VCaP (cell line): ENCODE measurements at regions not wholly inside any gene's neighbourhood (a gene's known extent, or its start where the extent isn't known, plus 50 kb on each side); places are given as distances from the start of the nearest gene placed in this dataset.
"Not testable (repeated sequence)": the region's sequence is repeated elsewhere in the genome, so short reads cannot be mapped to it uniquely, and the experiment has no call there.

Experiments
- H3K27ac ChIP-seq: fragments of 450-650 bp; 2 replicates; pipeline ENCODE4 v1.5.1; 2017
- TF ChIP-seq, protein P1 (sequence below): fragments of 450-650 bp; conservative IDR thresholded peaks from 2 replicates; pipeline ENCODE4 v1.5.1; 2017; ENCODE audit warnings: mild to moderate bottlenecking, moderate library complexity

DNA sequence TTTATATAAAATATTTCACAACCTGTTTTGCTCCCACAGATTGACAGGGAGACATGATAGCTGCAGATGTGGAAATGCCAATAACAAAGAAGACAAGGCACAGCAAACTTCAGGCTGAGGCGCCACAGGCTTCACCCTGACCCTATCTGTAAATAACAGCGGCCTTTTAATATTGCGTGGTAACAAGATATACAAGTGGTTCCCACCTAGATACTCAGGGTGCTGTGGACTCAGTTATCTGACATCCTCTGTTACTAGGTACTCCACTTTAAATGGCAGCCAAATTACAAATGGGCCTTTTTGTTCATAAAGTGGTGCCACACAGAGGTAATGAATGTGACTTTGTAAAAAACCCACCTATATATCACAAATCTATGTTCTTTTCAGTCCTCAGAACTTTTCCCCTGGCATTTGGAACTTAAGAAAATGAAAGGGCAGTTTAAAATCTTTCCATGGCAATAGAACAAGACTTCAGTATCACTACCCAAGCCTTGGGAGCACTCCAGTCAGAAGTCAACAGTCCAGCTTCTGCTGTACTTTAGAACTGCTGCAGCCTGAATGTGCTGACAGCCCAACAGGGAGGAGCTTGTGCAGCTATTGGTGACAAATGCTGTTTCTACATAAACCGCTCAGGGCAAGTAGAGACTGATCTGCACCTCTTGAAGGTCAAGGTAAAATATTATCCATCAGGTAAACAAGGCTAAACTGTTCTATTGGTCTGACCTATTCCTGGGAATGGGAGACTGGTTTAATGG is 86.2 kb upstream of the DCD start:
- TF ChIP-seq, protein P1, sequence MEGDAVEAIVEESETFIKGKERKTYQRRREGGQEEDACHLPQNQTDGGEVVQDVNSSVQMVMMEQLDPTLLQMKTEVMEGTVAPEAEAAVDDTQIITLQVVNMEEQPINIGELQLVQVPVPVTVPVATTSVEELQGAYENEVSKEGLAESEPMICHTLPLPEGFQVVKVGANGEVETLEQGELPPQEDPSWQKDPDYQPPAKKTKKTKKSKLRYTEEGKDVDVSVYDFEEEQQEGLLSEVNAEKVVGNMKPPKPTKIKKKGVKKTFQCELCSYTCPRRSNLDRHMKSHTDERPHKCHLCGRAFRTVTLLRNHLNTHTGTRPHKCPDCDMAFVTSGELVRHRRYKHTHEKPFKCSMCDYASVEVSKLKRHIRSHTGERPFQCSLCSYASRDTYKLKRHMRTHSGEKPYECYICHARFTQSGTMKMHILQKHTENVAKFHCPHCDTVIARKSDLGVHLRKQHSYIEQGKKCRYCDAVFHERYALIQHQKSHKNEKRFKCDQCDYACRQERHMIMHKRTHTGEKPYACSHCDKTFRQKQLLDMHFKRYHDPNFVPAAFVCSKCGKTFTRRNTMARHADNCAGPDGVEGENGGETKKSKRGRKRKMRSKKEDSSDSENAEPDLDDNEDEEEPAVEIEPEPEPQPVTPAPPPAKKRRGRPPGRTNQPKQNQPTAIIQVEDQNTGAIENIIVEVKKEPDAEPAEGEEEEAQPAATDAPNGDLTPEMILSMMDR = no peak
- 0 out of 2 replicates have a peak overlapping the region, but pooled peaks have one; percentile 10 for H3K27ac ChIP-seq

DNA sequence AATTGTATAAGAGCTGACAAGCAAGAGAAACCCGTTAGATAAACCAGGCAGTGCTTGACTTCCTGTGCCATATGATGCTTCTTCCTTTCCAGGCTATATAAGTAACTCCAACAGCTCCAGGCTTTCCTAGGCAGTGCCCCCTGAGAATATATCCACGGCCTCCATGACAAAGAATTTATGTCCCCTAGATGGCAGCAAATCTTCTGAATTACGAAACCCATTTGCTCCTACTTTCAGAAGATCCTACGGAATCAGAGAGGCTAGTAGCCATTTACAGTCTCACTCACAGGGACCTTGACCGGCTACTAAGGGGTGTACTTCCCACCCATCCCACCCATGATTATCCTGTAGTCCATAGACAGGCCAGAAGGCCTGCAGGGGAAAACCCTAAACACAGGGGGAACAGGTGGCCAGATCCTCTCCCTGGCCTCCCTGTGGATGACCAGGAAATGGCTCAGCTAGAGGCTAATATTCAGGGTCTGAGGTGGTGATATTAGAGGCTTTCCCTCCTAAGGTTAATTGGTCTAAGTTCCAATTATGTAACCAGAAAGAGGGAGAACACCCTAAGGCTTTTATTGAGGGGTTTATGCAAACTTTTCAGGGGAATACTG is 77.2 kb upstream of the DCD start:
- H3K27ac ChIP-seq = no peak overlapping the region
- TF ChIP-seq, protein P1 = peak; percentile 78

DNA sequence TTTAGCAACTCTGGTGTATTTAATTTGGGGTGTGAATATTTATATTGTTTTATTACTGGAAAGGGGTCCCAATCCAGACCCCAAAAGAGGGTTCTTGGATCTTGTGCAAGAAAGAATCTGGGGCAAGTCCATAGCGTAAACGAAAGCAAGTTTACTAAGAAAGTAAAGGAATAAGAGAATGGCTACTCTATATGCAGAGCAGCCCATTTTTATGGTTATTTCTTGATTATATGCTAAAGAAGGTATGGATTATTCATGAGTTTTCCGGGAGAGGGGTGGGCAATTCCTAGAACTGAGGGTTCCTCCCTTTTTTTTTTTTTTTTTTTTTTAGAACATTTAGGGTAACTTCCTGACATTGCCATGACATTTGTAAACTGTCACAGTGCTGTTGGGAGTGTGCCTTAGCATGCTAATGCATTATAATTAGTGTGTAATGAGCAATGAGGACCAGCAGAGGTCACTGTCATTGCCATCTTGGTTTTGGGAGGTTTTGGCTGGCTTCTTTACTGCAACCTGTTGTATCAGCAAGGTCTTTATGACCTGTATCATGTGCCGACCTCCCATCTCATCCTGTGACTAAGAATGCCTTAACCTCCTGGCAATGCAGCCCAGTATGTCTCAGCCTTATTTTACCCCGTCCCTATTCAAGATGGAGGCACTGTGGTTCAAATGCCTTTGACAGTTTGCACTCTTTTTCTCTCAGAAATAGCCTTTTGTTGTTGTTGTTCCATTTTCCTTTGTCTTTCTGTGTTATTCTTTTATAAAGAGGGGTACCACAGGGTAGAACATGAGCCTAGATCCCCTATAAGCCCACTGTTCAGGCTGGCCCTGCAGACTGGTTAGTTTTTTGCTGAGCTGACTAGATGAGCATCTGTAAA is 75.5 kb upstream of the DCD start:
- no peak overlapping the region for H3K27ac ChIP-seq
- TF ChIP-seq, protein P1 = peak; percentile 82

DNA sequence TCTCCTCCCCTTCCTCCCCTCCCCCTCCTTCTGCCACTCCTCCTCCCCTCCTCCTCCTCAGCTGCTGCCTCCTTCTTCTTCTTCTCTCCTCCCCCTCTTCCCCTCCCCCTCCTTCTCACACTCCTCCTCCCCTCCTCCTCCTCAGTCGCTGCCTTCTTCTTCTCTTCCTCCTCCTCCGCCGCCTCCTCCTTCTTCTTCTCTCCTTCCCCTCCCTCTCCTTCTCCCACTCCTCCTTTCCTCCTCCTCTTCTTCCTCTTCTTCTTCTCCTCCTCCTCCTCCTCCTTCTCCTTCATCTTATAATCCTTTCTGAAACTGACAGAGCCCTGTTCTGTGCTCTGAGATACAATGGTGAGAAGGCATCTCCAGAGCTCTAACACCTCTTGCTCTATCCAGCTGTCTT is 73.1 kb upstream of the DCD start:
- no peak overlapping the region for H3K27ac ChIP-seq
- TF ChIP-seq, protein P1 = no peak

DNA sequence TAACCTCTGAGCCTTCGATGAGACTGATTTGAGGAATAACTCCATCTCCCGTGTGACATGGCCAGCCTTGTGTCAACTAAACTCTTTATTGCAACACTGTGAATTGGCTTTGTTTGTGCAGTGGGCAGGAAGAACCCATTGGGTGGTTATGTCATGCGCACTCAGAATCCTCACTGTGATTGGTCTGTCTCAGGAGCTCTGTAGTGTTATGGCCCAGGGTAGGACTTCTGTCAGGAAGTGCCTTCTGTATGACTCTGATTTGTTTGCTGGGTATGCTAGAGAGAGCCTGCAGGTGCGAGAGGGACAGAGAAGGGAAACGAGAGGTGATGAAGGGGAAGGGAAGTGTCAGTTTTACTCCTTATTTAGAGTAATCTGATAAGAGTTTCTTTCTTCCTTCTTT is 71.5 kb upstream of the DCD start:
- H3K27ac ChIP-seq = no peak overlapping the region
- TF ChIP-seq, protein P1 = no peak

DNA sequence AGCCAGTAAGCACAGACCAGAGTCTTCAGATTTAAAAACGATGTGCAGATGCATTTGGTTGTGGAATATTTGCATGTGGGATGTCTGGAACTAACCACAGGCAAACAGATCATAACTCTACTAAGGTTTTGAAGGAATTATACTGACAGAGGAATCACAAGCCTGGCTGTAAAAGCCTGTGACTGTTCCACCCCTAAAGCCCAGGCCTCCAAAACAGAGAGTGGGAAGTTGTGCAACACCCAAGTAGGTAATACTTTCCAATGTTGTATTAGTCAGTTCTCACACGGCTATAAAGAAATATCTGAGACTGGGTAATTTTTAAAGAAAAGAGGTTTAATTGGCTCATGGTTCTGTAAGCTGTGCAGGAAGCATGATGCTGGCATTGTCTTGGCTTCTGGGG is 68.1 kb upstream of the DCD start:
- H3K27ac ChIP-seq = no peak overlapping the region
- TF ChIP-seq, protein P1 = no peak

DNA sequence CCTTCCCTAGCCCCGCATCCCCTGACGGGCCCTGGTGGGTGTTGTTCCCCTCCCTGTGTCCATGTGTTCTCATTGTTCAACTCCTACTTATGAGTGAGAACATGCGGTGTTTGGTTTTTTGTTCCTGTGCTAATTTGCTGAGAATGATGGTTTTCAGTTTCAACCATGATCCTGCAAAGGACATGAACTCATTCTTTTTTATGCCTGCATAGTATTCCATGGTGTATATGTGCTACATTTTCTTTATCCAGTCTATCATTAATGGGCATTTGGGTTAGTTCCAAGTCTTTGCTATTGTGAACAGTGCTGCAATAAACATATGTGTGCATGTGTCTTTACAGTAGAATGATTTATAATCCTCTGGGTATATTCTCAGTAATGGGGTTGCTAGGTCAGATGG is 65.7 kb upstream of the DCD start:
- H3K27ac ChIP-seq = not testable (repeated sequence)
